ENCODE measurements at regions not wholly inside any gene's neighbourhood (a gene's known extent, or its start where the extent isn't known, plus 50 kb on each side); places are given as distances from the start of the nearest gene placed in this dataset.

GRCh38 chr3:6526321-6526720 lies 334.6 kb upstream of the GRM7 start:
- TF ChIP-seq CTCF (IDR thresholded peaks at IDR 0.05; ENCODE audit: insufficient read depth, low read depth, low read length) (no peak), EZH2 (IDR thresholded peaks at IDR 0.05; ENCODE audit: insufficient read depth, low read length) (no peak)
